ENCODE measurements at regions not wholly inside any gene's neighbourhood (a gene's known extent, or its start where the extent isn't known, plus 50 kb on each side); places are given as distances from the start of the nearest gene placed in this dataset.

DNA sequence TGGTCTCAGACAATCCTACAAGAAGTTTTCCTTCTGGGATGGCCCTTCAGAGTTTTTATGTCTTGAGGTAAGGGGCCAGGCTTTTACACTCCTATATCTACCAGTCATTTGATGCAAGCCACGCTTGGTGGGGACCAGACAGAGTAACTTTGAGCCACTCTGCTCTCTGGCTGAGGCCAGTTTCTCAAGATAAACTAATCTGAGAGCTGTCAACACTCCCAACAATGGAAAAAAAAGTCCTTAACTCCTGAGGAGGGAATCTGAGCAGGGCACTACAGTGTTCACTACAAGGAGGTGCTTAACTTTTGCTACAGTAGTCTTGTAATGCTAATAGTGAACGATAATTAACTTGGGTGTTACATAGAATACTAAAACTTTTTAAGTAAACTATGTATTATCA, 62.7 kb downstream of the MRPS30 start:
- TF ChIP-seq, protein P1, sequence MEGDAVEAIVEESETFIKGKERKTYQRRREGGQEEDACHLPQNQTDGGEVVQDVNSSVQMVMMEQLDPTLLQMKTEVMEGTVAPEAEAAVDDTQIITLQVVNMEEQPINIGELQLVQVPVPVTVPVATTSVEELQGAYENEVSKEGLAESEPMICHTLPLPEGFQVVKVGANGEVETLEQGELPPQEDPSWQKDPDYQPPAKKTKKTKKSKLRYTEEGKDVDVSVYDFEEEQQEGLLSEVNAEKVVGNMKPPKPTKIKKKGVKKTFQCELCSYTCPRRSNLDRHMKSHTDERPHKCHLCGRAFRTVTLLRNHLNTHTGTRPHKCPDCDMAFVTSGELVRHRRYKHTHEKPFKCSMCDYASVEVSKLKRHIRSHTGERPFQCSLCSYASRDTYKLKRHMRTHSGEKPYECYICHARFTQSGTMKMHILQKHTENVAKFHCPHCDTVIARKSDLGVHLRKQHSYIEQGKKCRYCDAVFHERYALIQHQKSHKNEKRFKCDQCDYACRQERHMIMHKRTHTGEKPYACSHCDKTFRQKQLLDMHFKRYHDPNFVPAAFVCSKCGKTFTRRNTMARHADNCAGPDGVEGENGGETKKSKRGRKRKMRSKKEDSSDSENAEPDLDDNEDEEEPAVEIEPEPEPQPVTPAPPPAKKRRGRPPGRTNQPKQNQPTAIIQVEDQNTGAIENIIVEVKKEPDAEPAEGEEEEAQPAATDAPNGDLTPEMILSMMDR (IDR thresholded peaks at IDR 0.05 in 4 of 5, conservative IDR thresholded peaks at IDR 0.05 in 1 of 5), result no peak
- TF ChIP-seq POLR2A (IDR thresholded peaks at IDR 0.05), result no peak

Measured in gastrocnemius medialis (tissue), 4 donors.